NCI-H345 treated with DMSO at 0.1 percent for 48 hours (cell line): ENCODE measurements at regions not wholly inside any gene's neighbourhood (a gene's known extent, or its start where the extent isn't known, plus 50 kb on each side); places are given as distances from the start of the nearest gene placed in this dataset.

Experiments
- DNase-seq: peaks from one replicate; lab custom pipeline; 2025; ENCODE audit not compliant: unreplicated experiment; lab: John Stamatoyannopoulos, UW

DNA sequence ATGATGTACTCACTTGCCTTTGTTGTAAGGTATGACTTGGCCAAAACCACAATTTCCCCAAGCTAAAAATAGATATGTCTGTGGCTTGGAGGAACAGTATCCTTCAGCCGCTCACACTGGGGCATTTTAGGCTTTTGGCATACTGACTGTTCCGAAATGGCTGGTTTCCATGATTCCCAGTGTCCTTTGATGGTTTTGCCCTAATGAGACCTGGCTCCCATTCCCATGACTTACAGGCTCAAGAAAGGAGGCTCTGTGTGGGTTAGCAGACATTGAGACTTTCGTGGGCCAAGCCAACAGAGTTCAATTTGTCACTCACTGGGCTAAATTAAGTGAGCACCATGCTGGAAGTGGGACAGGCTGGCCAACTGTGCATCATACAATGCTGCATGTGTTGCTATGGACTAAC lies 150.6 kb downstream of the CEP135 start:
- DNase-seq = no peak

DNA sequence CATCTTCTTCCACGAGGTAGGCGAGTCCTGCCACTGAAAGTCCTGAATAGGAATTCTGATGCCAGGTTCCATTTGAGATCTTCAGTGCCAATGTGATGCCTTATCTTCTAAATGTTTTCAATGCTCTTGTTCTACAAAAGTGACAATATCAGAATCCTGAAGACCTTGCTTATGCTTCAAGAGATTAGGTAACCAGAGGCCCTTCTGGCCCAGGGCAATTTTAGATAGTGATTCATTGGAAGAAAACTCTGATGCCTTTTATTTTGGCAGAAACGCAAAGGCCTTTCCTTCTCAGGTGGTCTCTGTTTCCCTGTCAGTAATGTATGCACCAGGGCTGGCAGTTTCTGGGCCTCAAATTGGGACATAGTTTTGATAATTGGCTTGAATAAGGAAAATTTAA lies 144.8 kb downstream of the CEP135 start:
- no peak for DNase-seq

DNA sequence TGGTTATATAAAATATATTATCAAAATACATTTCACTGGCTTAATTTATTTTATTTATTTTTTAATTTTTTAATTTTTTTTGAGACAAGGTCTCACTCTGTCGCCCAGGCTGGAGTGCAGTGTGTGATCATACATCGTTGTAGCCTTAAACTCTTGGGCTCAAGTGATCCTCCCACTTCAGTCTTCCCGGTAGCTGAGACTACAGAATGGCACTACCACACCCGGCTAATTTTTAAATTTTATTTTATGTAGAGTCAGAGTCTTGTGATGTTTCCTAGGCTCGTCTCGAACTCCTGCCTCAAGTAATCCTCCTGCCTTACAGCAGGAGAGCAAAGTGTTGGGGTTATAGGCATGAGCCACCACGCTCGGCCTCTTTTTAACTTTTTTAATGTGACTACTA lies 143.8 kb downstream of the CEP135 start:
- DNase-seq = no peak

DNA sequence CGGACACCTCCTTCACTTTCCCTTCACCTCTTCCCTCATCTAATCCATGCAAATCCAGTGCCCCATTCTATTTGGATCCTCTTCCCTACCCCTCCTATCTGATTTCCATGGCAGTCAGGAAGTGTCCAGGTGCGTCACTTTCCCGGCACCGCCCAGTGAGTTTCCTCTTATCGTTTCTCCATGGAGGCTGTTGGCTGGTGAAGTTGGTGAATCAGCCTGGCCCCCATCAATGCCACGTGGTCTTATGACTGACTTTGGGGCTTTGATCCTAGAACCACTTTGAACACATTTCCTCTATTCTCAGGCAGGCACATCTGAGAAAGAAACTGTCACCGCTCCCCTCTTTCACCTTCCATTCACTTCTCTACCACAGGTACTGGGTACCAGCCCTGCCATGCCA lies 137.8 kb downstream of the CEP135 start:
- no peak for DNase-seq

DNA sequence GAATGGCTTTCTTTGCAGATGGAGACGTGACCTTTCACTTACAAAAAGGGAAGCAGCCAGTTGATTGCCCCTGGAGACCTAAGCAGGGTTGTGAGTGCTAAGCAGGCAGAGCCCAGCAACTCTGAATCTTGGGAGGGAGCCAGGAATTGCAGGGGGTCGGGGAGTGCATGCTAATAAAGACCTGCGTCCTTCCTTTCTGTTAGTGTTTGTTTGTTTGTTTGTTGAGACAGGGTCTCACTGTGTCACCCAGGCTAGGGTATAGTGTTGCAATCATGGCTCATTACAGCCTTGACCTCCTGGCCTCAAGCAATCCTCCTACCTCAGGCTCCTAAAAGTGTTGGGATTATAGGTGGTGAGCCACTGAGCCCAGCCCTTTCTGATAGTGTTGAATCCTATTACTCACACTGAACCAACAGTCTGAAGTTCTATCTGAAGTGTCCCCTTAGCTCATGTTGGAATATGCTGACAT lies 137.4 kb downstream of the CEP135 start:
- DNase-seq = peak; percentile 5

DNA sequence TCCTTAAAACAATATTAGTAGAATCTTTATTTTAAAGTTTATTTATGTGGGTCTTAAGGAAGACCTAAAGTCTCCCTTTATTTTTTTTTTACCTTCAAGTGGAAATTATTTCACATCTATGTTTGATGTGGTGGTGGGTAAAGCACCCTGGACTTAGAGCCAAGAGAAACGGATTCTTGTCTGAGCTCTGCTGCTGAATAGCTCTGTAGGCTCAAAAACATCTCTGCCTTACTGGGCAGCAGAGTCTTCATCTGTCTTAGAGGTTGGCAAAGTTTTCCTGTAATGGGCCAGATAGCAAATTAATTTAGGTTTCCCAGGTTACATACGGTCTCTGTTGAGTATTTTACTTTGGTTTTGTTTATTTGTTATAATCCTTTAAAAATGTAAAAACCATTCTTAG lies 136.5 kb downstream of the CEP135 start:
- DNase-seq = no peak

DNA sequence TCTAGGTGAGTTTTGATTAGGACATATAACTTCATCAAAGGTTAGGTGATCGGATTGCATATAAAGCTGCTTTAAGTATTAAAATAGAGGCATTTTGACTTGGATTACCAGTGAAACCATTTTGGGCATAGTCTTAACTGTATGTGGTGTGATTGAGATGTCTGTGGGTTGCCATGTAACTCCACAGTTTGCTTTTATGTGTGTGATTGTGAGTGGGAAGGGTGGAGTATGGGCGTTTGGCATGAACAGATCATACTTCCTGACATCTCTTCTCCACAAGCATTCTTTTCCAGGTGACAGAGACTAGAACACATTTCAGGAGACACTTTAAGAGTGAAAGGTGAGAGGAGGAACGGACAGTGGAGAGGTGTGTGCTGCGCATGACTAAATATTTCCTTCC lies 136.1 kb downstream of the CEP135 start:
- no peak for DNase-seq
